Parathyroid adenoma (tissue), 2 donors: ENCODE measurements at regions not wholly inside any gene's neighbourhood (a gene's known extent, or its start where the extent isn't known, plus 50 kb on each side); places are given as distances from the start of the nearest gene placed in this dataset.

Source experiments
- H2AFZ ChIP-seq: fragments of 300-600 bp; sonication (generic); one replicate; pipeline ENCODE4 v1.7.0; 2017; ENCODE audit warnings: antibody characterized with exemption, mild to moderate bottlenecking
- H3K27ac ChIP-seq: fragments of 300-600 bp; sonication (generic); one replicate; pipeline ENCODE4 v1.7.0; 2017
- H3K27me3 ChIP-seq: fragments of 300-600 bp; sonication (generic); one replicate; pipeline ENCODE4 v1.7.0; 2017; ENCODE audit warnings: low read length; ENCODE audit not compliant: control insufficient read depth, insufficient read depth
- H3K36me3 ChIP-seq: fragments of 300-600 bp; sonication (generic); one replicate; pipeline ENCODE4 v1.7.0; 2017; ENCODE audit warnings: low read length; ENCODE audit not compliant: control insufficient read depth, insufficient read depth
- H3K4me1 ChIP-seq: fragments of 300-600 bp; sonication (generic); one replicate; pipeline ENCODE4 v1.7.0; 2017; ENCODE audit warnings: control low read depth
- H3K4me2 ChIP-seq: fragments of 300-600 bp; sonication (generic); one replicate; pipeline ENCODE4 v1.7.0; 2017; ENCODE audit warnings: low read length
- H3K4me3 ChIP-seq: fragments of 300-600 bp; sonication (generic); one replicate; pipeline ENCODE4 v1.7.0; 2017; ENCODE audit warnings: low read depth, low read length
- H3K79me2 ChIP-seq: fragments of 300-600 bp; sonication (generic); one replicate; pipeline ENCODE4 v1.7.0; 2017; ENCODE audit warnings: control low read depth
- H3K9ac ChIP-seq: fragments of 300-600 bp; sonication (generic); one replicate; pipeline ENCODE4 v1.7.0; 2017; ENCODE audit warnings: mild to moderate bottlenecking
- H3K9me3 ChIP-seq: fragments of 300-600 bp; sonication (generic); one replicate; pipeline ENCODE4 v1.7.0; 2017; ENCODE audit warnings: low read length; ENCODE audit not compliant: control insufficient read depth
- CTCF ChIP-seq: fragments of 300-600 bp; sonication (generic); IDR thresholded peaks from one replicate; pipeline ENCODE4 v1.7.0; 2017; ENCODE audit warnings: antibody characterized with exemption, mild to moderate bottlenecking
- donor health status: primary hyperparathyroidism.

GRCh38 chr10:111956841-111957240 is 226.7 kb downstream of the GPAM start:
- H3K79me2 ChIP-seq: no peaks in the 10 kb centered on the region
- no peaks in the 10 kb centered on the region for H3K27me3 ChIP-seq
- no peaks in the 10 kb centered on the region for H3K4me1 ChIP-seq
- no peak overlapping the region for H3K9ac ChIP-seq
- no peaks in the 10 kb centered on the region for H3K9me3 ChIP-seq
- H3K4me2 ChIP-seq: no peak overlapping the region
- H3K36me3 ChIP-seq: no peaks in the 10 kb centered on the region
- no peak overlapping the region for H2AFZ ChIP-seq
- no peak overlapping the region for H3K27ac ChIP-seq
- no peak overlapping the region for H3K4me3 ChIP-seq
- no peak for TF ChIP-seq CTCF

GRCh38 chr10:111962951-111963350 is 220.6 kb downstream of the GPAM start:
- no peaks in the 10 kb centered on the region for H3K27me3 ChIP-seq
- H3K4me1 ChIP-seq: no peaks in the 10 kb centered on the region
- no peak overlapping the region for H2AFZ ChIP-seq
- no peaks in the 10 kb centered on the region for H3K79me2 ChIP-seq
- no peak overlapping the region for H3K9ac ChIP-seq
- no peaks in the 10 kb centered on the region for H3K9me3 ChIP-seq
- H3K4me3 ChIP-seq: no peak overlapping the region
- TF ChIP-seq CTCF: no peak
- no peak overlapping the region for H3K4me2 ChIP-seq
- H3K27ac ChIP-seq: no peak overlapping the region
- H3K36me3 ChIP-seq: no peaks in the 10 kb centered on the region

- TF ChIP-seq CTCF: no peak
- no peak overlapping the region for H3K4me3 ChIP-seq
- no peaks in the 10 kb centered on the region for H3K9me3 ChIP-seq
- H3K4me1 ChIP-seq: no peaks in the 10 kb centered on the region
- H3K36me3 ChIP-seq: no peaks in the 10 kb centered on the region
- no peak overlapping the region for H3K9ac ChIP-seq
- no peaks in the 10 kb centered on the region for H3K27me3 ChIP-seq
- no peaks in the 10 kb centered on the region for H3K79me2 ChIP-seq
- H3K27ac ChIP-seq: no peak overlapping the region
- no peak overlapping the region for H3K4me2 ChIP-seq
- no peak overlapping the region for H2AFZ ChIP-seq
Measured at GRCh38 chr10:111967116-111967515, 216.4 kb downstream of the GPAM start.

- Histone ChIP-seq H3K36me3 (no peaks in the 10 kb centered on the region), H3K9me3 (no peaks in the 10 kb centered on the region), H3K9ac (no peak overlapping the region), H2AFZ (no peak overlapping the region), H3K4me1 (no peaks in the 10 kb centered on the region), H3K27me3 (no peaks in the 10 kb centered on the region), H3K4me3 (no peak overlapping the region), H3K27ac (no peak overlapping the region), H3K79me2 (no peaks in the 10 kb centered on the region), H3K4me2 (no peak overlapping the region)
- TF ChIP-seq CTCF: no peak
Measured at GRCh38 chr10:111967547-111967946, 216.0 kb downstream of the GPAM start.

- Histone ChIP-seq H3K27me3 (no peaks in the 10 kb centered on the region), H3K4me3 (no peak overlapping the region), H3K36me3 (no peaks in the 10 kb centered on the region), H3K4me1 (no peaks in the 10 kb centered on the region), H2AFZ (no peak overlapping the region), H3K27ac (no peak overlapping the region), H3K79me2 (no peaks in the 10 kb centered on the region), H3K9ac (no peak overlapping the region), H3K9me3 (no peaks in the 10 kb centered on the region), H3K4me2 (no peak overlapping the region)
- TF ChIP-seq CTCF: no peak
Measured at GRCh38 chr10:111968647-111969046, 214.9 kb downstream of the GPAM start.
